ENCODE measurements at regions not wholly inside any gene's neighbourhood (a gene's known extent, or its start where the extent isn't known, plus 50 kb on each side); places are given as distances from the start of the nearest gene placed in this dataset.
"Not testable (repeated sequence)": the region's sequence is repeated elsewhere in the genome, so short reads cannot be mapped to it uniquely, and the experiment has no call there.

- Mint-ChIP-seq H3K4me3 (ENCODE audit: low read depth, unreplicated experiment) (no peak overlapping the region), H3K36me3 (ENCODE audit: insufficient read depth, unreplicated experiment) (no peaks in the 10 kb centered on the region), H3K27ac (ENCODE audit: unreplicated experiment) (no peak overlapping the region), H3K4me1 (ENCODE audit: low read depth, unreplicated experiment) (no peaks in the 10 kb centered on the region), H3K27me3 (ENCODE audit: unreplicated experiment) (no peaks in the 10 kb centered on the region), H3K9me3 (ENCODE audit: low read depth, unreplicated experiment) (no peaks in the 10 kb centered on the region)
- TF ChIP-seq CTCF (IDR thresholded peaks at IDR 0.05; ENCODE audit: unreplicated experiment), result no peak
- BruUV-seq (replicated peaks), result no TSS peak
- intact Hi-C loops (cut with micrococcal nuclease; ENCODE audit: unreplicated experiment), result no loop called here
- no peak for DNase-seq
- CTCF ChIA-PET, result no interaction called here
Observed at GRCh38 chr17:71024172-71024571, 854.8 kb downstream of the KCNJ2 start.

- intact Hi-C loops (cut with micrococcal nuclease; ENCODE audit: unreplicated experiment), result no loop called here
- Mint-ChIP-seq H3K27me3 (ENCODE audit: unreplicated experiment) (no peaks in the 10 kb centered on the region), H3K27ac (ENCODE audit: unreplicated experiment) (no peak overlapping the region), H3K4me3 (ENCODE audit: low read depth, unreplicated experiment) (no peak overlapping the region), H3K9me3 (ENCODE audit: low read depth, unreplicated experiment) (no peaks in the 10 kb centered on the region), H3K4me1 (ENCODE audit: low read depth, unreplicated experiment) (no peaks in the 10 kb centered on the region), H3K36me3 (ENCODE audit: insufficient read depth, unreplicated experiment) (no peaks in the 10 kb centered on the region)
- BruUV-seq (replicated peaks), result no TSS peak
- DNase-seq, result no peak
- CTCF ChIA-PET, result no interaction called here
- TF ChIP-seq CTCF (IDR thresholded peaks at IDR 0.05; ENCODE audit: unreplicated experiment), result no peak
Observed at GRCh38 chr17:71024969-71025368, 855.6 kb downstream of the KCNJ2 start.

GRCh38 chr17:71029246-71029645 lies 859.9 kb downstream of the KCNJ2 start:
- Mint-ChIP-seq H3K27me3 (ENCODE audit: unreplicated experiment) (no peaks in the 10 kb centered on the region), H3K27ac (ENCODE audit: unreplicated experiment) (no peak overlapping the region), H3K4me3 (ENCODE audit: low read depth, unreplicated experiment) (no peak overlapping the region), H3K9me3 (ENCODE audit: low read depth, unreplicated experiment) (no peaks in the 10 kb centered on the region), H3K36me3 (ENCODE audit: insufficient read depth, unreplicated experiment) (no peaks in the 10 kb centered on the region), H3K4me1 (ENCODE audit: low read depth, unreplicated experiment) (no peaks in the 10 kb centered on the region)
- no peak for DNase-seq
- intact Hi-C loops (cut with micrococcal nuclease; ENCODE audit: unreplicated experiment), result no loop called here
- no peak for TF ChIP-seq CTCF (IDR thresholded peaks at IDR 0.05; ENCODE audit: unreplicated experiment)
- BruUV-seq (replicated peaks), result no TSS peak
- CTCF ChIA-PET, result no interaction called here

GRCh38 chr17:71031286-71031685 lies 862.0 kb downstream of the KCNJ2 start:
- intact Hi-C loops (cut with micrococcal nuclease; ENCODE audit: unreplicated experiment); H3K9me3 Mint-ChIP-seq (ENCODE audit: low read depth, unreplicated experiment); BruUV-seq (replicated peaks); H3K27ac Mint-ChIP-seq (ENCODE audit: unreplicated experiment); H3K36me3 Mint-ChIP-seq (ENCODE audit: insufficient read depth, unreplicated experiment); H3K4me1 Mint-ChIP-seq (ENCODE audit: low read depth, unreplicated experiment); H3K27me3 Mint-ChIP-seq (ENCODE audit: unreplicated experiment); H3K4me3 Mint-ChIP-seq (ENCODE audit: low read depth, unreplicated experiment); DNase-seq; CTCF ChIA-PET: not testable (repeated sequence)

- no peaks in the 10 kb centered on the region for H3K27me3 Mint-ChIP-seq (ENCODE audit: unreplicated experiment)
- DNase-seq, result no peak
- intact Hi-C loops (cut with micrococcal nuclease; ENCODE audit: unreplicated experiment), result no loop called here
- H3K4me1 Mint-ChIP-seq (ENCODE audit: low read depth, unreplicated experiment), result no peaks in the 10 kb centered on the region
- no TSS peak for BruUV-seq (replicated peaks)
- no peak for TF ChIP-seq CTCF (IDR thresholded peaks at IDR 0.05; ENCODE audit: unreplicated experiment)
- H3K4me3 Mint-ChIP-seq (ENCODE audit: low read depth, unreplicated experiment), result no peak overlapping the region
- H3K27ac Mint-ChIP-seq (ENCODE audit: unreplicated experiment), result no peak overlapping the region
- H3K9me3 Mint-ChIP-seq (ENCODE audit: low read depth, unreplicated experiment), result no peaks in the 10 kb centered on the region
- no peaks in the 10 kb centered on the region for H3K36me3 Mint-ChIP-seq (ENCODE audit: insufficient read depth, unreplicated experiment)
- CTCF ChIA-PET, result no interaction called here
Observed at GRCh38 chr17:71032746-71033273, 863.5 kb downstream of the KCNJ2 start.
